HG02884 (cell line): ENCODE measurements at regions not wholly inside any gene's neighbourhood (a gene's known extent, or its start where the extent isn't known, plus 50 kb on each side); places are given as distances from the start of the nearest gene placed in this dataset.
"Not testable (repeated sequence)": the region's sequence is repeated elsewhere in the genome, so short reads cannot be mapped to it uniquely, and the experiment has no call there.

Source experiments
- ATAC-seq: cut with Tn5 transposase; IDR thresholded peaks from one replicate; pipeline ENCODE4 v1.9.1; 2021; ENCODE audit warnings: mild to moderate bottlenecking, moderate library complexity; ENCODE audit not compliant: unreplicated experiment

- no peak for ATAC-seq
Observed at GRCh38 chr2:16034975-16035746, 94.8 kb downstream of the MYCN start.

- no peak for ATAC-seq
Observed at GRCh38 chr2:16034151-16034974, 94.0 kb downstream of the MYCN start.

GRCh38 chr2:16033032-16033293, 92.6 kb downstream of the MYCN start:
- no peak for ATAC-seq

GRCh38 chr2:16032282-16033031, 92.1 kb downstream of the MYCN start:
- ATAC-seq = no peak

DNA sequence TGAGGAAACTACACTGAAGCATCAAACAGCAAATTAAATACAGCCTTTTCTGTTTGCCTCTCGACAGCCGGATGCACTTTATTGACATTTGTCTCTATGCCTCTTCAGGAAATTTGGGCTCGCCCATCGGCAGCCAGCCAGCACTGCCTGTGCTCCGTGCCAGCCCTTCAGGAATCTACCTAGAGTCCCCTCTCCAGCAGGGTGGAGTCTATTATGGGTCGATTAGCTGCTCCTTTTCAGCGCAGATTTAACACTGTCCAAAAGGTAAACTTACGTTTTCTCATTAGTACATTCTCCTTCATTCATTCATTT, 91.5 kb downstream of the MYCN start:
- no peak for ATAC-seq

DNA sequence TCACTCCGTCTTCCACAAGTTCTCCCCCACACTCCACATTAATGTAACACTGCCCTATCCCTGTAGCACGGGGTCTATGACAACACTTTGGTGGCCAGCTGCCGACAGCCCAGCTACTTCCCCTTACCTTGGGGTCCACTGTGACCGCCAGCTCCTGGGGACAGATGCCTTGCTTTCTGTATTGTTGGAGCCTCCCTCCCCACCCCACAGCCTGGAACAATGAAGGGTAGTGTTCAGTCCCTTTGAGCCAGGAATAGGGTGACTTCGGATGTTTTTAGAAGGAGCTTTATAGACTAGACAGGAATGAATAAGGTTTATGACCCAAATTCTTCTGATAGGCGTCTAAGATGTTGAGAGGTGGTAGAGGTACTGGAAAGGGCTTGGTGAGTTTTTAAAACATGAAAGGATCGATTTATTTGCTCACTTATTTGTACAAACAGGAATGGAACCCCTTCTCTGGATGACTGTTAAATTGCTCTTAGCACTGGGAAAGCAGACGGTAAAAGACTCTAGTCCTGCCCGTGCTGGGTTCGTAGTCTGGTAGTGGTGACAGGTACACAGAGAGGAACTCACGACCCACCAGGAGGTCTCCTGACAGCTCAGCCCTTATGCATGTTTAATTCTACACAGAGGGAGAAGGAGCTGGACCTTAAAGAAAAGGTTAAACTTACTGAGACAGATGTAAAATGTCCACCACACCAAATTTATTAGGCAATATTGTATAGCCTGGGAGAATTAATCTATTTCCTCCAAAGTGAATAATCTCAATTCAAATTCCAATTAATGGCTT, 90.9 kb downstream of the MYCN start:
- ATAC-seq = no peak

DNA sequence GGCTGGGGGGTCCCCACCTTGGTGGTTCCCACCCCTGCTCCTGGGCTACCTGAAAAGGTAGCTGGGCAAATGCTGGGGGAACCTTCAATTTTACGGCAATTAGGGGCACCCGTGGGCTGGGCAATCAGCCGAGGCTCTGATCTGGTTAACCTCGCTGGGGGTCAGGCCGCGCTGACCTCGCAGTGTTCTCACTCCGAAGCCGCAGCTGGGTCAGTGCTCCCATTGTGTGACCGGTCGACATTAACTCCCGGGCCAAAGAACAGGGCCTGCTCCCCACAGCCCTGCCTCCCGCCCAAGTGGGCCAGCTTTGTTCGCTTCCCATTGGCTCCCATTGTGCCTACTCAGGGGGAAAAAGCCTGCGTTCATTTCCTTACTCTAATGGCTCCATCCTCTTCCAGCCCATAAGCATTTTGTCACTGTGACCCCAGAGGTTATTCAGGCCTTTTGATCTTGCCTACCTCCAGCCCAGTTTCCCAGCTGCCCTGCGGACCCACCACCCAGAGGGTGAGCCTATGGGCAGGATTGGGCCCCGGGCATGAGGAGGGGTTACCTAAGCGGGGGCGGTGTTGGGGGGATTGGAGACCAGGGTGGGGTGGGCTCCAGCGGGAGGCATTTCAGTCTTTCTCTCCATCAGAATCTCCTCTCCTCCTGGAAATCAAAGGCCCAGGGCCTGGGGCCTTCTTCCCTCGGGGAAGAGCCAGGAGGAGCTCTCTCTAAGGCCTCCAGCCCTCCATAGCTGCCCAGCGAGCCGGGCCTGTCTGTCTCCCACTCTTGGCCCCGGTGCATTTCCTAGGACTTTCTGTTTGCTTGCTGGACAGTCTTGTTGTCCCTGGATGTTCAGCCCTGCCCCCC, 90.1 kb downstream of the MYCN start:
- ATAC-seq = no peak

GRCh38 chr2:16028644-16029043, 88.3 kb downstream of the MYCN start:
- ATAC-seq = no peak

DNA sequence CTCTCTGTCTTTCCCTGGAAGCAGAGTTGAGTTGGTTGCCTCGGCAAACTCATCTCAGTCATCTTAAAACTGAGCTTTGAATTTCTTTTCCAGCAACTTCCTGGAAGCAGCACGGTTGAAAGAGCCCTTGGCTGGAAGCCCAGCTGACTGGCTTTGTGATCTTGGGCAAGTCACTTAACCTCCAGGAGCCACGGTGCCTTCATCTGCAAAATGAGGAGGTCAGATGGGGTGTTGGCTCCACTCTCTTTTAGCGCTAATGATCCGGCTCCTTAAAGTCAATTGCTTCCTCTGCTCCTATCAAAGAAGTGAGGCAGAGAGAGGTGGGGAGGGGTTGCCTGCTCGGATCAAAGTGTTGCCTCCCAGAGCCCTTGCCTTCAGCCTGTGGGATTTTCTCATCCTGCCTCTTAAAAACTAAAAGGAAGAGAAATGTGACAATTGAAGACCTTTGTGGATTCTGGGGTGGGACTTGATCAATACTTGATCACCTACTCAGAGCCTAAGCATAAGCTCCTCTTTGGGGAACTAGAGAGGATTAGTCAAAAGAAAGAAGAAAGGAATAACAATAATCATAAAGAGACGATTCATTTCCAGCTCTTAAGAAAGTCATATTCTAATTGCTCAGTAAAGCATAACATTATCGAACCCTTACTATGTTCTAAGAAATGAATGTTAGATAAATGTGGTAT, 86.6 kb downstream of the MYCN start:
- ATAC-seq = no peak

DNA sequence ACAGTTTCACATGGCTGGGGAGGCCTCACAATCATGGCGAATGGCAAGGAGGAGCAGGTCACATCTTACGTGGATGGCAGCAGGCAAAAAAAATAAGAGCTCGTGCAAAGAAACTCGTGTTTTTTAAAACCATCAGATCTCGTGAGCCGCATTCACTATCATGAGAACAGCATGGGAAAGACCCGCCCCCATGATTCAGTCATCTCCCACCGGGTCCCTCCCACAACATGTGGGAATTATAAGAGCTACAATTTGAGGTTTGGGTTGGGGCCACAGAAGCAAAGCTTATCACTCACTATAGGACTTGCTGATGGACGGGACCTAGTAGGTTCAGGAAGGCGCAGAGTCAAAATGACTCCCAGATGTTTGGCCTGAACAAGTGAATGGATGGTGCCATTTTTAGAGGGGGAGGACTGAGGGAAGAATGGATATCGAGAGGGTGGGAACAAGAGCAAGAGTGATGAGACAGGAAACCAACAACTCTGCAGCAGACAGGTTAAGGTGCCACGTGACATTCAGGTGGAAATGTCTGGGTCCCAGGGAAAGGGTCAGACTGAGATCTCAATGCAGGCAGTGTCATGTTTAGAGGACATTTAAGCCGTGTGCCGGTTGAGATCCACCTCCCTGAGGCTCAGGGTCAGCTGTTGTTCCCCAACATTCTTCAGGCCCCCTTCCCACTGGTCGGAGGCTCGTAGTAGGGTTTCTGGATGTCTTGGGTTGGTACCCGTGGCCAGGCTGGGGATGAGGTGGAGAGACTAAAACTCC, 85.7 kb downstream of the MYCN start:
- no peak for ATAC-seq

DNA sequence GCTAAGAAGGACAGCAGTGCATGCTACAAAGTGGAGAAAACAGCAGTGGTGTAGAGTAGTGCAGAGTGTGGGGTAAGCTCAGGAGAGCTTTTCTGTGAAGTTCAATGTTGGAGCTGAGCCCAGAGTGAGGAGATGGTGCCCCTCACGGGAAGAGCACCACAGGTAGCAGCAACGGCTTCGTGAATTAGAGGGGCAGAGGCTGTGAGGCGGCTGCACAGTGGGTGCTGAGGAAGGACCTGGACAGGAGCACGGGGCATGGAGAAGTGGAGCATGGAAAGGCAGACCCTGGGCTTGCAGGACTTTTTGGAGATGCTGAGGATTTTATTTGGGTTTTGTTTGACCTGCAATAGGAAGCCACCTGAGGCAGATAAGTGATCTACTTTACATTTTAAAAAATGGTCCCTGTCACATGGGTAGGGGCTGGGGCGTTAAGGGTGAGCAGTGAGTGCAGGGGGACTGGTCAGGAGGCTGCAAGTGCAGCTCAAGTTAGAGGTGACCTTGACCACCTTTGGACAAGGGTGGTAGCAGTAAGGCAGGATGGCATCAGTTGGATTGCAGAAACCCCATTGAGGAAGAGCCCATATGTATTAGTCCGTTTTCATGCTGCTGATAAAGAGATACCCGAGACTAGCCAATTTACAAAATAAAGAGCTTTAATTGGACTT, 85.0 kb downstream of the MYCN start:
- no peak for ATAC-seq

DNA sequence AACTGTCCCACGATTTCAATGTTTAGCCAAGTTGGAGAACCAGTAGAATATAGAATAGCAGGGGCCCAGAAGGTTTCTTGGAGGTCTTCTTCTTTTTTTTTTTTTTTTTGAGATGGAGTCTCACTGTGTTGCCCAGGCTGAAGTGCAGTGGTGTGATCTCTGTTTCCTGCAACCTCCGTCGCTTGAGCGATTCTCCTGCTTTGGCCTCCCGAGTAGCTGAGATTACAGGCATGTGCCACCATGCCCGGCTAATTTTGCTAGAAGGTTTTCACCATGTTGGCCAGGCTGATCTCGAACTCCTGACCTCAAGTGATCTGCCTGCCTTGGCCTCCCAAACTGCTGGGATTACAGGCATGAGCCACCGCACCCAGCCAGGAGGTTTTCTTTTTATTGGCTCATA, 84.3 kb downstream of the MYCN start:
- not testable (repeated sequence) for ATAC-seq

DNA sequence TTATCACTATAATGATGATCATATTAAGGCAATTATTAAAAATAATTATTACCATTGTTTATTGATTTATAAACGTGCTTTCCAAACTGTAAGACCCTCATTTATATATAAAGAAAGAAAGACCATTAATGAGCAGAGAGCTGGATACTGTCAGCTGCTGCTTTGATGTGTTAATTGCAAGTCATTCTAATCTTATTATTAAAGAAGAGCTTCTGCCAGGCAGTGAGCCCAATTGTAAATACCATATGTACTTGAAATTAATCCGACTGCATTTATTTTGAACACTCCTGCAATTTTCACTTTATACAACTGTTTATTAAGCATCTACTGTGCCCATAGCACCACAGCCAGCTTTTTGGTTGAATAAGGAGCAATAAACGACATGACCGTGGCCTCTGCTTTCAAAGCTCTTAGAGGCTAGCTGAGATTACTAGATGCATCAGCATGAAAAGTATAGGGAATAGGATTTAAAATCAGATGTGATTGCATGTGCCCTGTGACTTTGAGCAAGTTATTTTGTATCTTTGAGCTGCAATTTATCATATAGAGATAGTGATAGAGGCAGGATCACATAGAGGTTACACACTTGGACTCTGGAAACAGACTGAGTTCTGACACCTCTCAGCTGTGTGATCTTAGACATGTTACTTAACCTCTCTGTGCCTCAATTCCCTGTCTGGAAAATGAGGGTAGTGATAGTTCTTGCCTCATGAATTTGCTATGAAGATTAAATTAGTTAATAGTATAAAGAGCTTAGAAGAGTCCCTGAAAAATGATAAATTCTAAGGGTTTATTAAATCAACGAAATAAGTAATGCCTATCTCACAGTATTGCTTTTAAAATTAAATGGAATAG, 83.4 kb downstream of the MYCN start:
- ATAC-seq = no peak

DNA sequence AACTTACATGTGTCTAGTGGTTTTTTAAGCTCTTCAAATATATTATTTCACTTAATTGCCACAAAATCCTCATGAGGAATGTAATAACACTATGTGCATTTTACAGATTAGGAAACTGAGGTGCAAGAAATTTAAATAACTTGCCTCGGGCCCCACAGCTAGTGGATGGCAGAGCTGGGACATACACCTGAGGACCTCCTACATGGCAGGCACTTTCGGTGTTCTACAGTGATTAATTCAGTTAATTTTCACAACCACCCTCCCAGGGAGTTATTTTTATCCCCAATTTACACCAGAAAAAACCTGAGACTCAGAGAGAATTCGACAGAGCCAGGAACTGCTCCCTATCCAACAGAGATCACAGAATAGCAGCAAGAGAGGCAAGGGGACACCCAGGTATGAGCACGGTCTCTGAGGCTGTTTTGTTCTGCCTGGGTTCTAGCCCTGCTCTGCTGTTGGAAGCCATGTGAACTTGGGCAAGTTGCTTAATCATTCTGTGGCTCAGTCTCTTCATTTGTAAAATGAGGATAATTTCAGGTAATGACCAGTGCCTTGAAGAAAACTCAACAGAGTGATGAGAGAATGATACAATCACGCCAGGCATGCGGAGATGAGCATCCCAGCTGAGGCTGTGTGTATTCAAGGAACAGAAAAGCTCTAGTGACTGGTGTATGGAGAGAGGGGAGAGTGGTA, 82.3 kb downstream of the MYCN start:
- no peak for ATAC-seq

DNA sequence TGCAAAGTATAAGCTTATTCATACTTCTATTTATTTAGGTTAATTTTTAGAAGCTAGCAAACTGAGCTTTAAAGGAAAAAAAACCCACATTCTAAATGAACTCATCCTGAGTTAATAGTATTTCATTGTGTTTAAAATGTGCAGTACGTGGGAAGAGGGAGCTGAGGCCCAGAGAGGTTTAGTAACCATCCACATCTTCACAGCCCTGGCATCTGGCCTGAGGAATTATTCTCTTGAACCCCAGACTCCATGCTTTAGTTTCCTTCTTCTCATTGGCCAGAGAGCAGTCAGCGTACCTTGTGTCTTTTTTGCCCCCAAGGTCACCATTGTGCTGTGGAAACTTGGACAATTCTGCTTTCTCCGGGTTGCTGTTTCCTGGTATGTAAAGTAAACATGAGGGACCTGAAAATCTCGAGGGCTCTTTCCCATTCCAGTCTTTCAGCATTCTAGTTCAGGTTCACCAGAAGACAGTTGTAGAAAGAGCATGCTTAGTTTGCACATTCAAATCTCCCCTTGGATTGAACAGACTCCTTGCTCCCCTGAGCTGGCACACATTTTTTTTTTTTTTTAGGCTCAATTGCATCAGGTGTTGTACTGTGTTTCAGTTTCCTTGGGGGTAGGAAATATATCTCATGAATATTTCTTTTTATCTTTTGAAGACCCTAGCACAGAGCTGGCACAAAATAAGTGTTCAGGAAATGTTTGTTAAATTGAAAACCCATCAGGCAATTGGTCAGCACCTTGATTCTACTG, 81.4 kb downstream of the MYCN start:
- no peak for ATAC-seq

DNA sequence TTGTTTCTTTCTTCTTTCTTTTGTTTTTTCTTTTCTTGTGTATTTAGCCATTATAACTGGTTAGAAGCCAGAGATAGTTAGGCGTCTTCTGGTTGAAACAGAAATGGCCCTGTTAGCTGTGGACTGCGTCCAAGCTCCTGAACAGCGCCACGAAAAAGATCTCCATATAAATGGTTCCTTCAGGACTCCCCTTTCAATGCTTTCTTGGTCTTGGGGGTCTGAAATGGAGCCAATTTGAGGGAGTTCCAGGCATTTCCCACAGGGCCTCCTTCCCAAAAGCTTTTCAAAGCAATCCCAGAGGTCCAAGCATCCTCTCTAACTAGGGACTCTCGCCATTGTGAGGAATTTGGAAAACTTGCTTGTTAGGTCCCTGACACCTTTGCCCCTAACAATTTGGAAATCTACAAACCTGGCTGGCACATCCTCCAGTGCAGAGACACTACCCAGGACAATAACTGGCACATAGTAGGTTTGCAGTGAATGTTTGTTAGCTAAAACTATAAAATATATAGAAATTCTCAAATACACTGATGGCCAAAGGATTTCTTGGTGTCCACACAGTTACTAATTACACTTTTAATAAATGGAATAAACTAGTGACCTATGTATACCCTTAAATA, 80.1 kb downstream of the MYCN start:
- ATAC-seq = no peak
